GM19463 (cell line): ENCODE measurements at regions not wholly inside any gene's neighbourhood (a gene's known extent, or its start where the extent isn't known, plus 50 kb on each side); places are given as distances from the start of the nearest gene placed in this dataset.
A peak's percentile ranks its signal among the peaks of the same experiment; 100 is the strongest.
"Not testable (repeated sequence)": the region's sequence is repeated elsewhere in the genome, so short reads cannot be mapped to it uniquely, and the experiment has no call there.

Experiments used
- ATAC-seq: cut with Tn5 transposase; IDR thresholded peaks from one replicate; pipeline ENCODE4 v1.9.1; 2021; ENCODE audit warnings: mild to moderate bottlenecking, moderate library complexity; ENCODE audit not compliant: unreplicated experiment

DNA sequence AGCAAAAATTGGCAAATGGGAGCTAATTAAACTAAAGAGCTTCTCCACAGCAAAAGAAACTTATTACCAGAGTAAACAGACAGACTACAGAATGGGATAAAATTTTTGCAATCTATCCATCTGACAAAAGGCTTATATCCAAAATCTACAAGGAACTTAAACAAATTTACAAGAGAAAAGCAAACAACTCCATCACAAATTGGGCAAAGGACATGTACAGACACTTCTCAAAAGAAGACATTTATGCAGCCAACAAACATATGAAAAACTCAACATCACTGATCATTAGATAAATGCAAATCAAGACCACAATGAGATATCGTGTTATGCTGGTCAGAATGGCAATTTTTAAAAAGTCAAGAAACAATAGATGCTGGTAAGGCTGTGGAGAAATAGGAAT, 315.6 kb downstream of the DMAC1 start:
- ATAC-seq = not testable (repeated sequence)

DNA sequence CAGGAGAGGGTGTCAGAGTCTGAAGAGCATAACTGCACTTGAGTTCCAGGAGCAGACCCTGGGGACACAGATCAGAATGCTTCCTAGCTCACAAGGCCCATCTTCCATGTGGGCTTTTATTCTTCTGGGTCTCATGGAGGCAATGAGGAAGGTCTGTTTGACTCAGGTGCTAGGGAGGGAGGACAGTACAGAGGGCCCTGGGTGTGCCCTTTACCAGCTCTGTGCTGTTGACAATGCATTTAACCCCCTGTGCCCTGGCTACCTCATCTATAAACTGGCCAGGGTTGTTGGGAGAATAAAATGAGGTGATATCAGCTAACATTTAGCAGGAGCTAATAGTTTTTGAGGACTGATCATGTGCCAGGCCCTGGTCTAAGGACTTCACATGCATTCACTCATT, 318.0 kb downstream of the DMAC1 start:
- no peak for ATAC-seq

DNA sequence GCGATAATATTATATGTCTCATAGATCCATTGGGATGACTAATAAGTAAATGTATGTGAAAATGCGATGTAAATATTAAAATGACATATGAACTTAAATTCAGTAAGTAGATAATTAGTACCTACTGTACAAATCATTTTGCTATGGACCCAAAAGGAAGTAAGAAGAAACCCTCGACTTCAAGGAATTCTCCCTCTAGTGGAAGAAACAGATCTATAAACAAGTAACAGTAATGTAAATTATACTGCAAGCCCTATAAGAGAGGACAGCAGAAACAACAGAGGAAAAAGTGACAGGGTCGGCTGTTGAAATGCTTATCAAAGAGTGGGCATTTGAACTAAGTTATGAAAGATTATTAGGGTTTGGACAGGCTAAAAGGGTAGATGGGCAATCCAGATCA, 320.3 kb downstream of the DMAC1 start:
- ATAC-seq = no peak

DNA sequence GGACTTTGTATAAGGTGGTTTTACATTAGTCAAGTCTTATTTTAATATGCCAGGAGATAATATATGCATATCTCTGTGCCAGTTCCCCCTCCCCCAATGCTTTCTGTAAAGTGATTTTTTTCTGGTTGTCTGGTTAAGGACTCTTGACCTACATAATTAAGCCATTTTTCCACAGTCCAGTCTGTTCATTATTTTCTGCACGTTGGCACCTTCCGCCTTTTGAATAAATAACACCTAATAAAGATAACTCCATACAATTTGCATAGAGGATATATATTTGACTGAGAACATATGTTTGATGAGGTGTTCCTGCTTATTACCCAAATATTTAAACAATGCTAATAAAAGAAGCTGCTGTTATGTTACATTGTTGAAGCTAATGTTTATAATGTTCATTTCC, 320.9 kb downstream of the DMAC1 start:
- no peak for ATAC-seq

DNA sequence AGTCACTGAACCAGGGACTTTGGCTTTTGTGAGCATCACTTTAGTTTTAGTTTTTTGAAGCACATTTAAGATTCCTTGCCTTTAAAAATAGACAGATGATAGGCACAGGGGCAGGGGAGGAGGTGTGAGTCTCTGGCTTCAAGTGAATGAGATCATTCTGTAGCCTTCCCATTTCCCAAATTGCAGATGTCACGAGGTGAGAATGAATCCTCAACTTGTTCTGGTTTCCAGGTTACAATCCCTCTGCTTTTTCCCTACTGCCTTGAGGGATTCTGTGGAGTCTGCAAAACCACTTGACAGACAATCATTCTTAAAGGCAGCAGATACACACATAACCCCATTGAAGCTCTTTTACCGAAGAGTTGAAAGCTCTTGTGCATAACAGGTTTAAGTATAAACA, 332.4 kb downstream of the DMAC1 start:
- ATAC-seq = no peak

DNA sequence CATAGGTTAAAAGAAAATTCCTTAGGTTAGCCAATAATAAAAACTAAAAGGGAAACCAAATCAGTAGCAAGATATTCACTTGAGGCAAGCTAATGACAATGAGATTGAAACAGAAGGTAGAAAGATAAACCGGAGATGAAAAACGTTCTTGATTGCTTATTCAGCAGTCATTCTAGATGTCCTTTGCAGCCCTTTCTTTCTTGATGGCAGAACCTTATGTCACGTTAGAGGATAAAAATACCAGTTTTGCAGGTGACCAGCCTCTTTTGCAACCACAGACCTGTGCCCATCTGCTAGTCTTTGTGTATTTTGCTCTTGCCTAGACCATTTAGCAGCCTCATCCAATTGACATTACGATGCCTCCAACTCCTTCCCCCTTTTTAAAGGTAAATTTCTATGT, 337.8 kb downstream of the DMAC1 start:
- no peak for ATAC-seq

DNA sequence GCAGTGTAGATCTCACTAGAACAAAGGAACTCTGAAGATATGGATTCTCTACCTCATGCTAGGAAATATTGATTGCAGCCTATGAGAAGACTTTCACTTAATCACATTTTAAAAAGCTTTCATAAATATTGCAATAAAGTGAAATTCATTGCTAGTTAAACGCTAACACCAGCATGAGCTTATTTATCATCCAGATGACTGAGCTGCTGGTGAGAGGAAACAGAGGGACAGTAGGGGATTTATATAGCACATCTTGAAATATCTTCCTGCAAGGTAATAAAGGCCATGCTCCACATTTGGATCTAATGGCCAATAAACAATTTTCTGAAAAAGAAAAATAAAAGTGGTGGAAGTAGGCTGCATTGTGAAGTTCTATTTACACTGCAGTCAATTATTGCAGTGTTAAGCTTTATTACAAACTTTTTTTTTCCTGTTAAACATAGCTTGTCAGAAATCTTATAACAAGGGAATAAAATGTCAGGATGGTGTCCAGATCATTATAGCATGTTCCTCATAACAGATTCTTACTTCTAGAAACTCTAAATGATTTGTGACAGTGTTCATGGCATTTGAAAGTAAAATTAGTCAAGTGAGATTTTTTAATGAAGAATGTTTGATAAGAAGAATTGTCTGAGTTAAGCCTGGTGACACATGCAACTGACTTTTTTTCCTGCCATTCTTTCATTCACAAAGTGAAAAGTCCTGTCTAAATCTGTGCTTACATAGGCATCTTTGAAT, 342.6 kb downstream of the DMAC1 start:
- ATAC-seq = no peak

DNA sequence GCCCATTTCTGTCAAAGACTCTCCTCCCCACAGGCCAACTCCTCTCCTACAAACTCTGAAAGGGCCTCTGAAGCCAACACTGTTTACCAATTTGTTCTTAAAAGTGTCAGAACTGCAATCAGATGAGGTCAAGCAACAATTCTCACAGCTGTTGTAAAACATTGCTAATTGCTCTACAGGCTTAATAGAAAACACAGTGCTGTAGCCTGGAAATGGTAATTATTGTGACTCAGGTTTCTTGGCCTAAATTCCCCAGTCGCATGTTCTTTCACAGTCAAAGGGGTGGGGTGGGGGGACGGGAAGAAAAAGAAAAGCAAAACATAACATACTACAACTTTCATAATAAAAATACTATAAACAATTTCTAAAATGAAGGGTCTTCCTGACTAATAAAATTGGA, 343.2 kb downstream of the DMAC1 start:
- no peak for ATAC-seq

DNA sequence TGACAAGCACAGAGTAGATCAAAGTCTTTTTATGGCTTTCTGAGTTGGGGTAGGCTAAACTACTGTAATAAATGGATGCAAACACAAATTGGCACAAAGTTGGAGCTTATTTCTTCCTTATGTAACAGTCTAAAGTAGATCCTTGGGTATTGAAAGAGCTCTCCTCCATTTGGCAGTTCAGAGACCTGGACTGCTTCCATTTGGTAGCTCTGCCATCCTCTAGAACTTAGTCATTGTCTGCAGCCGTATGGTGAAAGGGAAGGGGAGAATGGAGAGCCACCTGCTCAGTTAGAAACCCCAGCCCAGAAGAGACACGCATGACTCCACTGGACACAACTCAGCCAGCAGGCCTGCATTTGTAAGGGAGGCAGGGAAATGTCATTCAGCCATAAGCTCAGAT, 345.0 kb downstream of the DMAC1 start:
- ATAC-seq = no peak

DNA sequence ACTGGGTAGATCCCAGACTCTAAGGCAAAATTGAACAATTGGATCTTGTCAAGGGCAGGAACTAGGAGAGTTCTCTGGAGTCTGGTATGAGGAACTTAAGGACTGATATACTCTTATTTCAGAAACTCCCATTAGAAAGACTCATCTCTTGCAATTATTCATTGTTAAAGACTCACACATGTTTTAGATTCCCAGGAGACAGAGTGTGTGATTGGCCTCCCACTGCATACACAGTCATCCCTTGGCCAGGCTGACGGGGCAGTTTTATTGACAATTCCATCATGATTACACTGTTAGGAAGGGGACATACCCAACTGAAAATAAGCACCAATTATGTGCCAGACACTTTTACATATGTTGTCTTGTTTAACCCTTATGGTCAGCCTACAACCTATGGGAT, 347.2 kb downstream of the DMAC1 start:
- ATAC-seq = no peak

DNA sequence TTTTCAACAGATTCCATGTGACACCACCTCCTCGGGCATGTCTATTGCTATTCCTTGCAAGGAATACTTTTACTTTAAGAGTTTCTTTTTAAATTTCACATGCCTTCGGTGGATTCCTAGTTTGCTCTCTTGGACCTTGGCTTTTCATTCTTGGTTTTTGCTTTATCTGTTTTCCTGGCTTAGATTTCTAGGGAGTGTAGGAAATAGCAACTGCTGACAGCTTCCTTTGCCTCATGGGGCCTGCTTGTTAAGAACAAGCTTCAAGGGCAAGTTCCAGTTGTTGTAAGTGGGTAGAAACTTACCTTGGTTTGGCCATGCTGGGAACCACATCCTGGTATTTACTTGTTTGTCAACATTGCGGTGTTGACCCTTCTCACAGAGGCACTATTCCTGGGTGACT, 348.5 kb downstream of the DMAC1 start:
- no peak for ATAC-seq

DNA sequence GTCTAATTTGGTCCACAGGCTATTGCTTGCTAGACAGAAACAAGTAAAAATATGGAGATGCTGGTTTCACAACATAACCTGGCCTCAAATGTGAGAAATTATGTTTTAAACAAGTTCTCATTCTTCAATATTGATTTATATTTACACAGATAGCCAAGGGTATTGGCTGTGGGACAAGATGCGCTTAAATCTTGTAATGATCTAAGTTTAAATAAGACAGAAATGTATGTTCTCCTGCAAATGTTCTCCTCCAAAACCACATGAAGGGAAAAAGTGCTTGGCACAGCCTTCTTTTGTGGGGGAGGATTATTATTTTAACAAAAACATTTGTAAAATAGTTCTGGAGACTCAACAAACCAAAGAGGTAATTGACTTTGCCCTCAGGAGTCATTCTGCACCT, 356.0 kb downstream of the DMAC1 start:
- ATAC-seq = no peak

DNA sequence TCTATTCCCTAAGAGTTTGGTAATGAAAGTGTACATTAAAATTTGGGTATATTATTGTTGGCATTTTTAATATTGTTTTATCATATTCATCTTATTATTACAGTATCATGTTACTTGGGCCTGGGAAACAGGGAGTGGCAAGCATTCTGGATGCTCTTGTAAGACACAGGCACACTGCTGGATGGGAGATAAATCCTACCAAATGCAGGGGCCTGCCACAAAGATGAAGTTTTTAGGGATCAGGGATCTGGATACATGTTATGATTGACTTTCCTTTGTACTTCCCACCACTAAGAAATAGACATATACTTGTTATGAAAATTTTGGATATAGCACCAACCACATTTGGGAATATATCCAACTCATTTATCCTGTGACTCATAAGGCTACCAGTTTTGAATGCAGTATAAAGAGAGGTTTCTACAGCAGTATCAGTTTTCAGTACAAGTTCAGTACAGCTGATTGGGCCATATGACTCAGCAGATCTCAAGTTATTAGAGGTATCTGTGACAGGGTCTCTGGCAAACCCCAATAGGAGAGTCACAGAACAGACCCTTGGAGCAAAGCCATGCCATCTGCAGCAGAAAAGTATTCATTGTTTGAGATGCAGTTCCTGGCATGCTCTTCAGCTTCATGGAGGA, 360.1 kb downstream of the DMAC1 start:
- ATAC-seq = no peak

DNA sequence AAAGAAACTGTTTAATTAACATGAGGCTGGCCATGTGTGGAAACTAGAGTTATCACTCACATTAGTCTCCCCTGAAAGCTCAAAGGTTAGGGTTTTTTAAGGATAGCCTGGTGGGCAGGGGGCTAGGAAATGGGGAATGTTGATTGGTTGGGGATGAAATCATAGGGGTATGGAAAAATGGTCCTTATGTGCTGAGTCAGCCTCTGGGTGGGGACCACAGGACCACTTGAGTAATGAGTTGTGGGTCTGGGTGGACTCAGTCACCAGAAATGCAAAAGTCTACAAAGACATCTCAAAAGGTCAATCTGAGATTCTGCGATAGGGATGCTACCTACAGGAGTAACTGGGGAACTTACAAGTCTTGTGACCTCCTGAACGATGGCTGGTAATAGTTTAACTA, 362.8 kb downstream of the DMAC1 start:
- ATAC-seq = no peak

DNA sequence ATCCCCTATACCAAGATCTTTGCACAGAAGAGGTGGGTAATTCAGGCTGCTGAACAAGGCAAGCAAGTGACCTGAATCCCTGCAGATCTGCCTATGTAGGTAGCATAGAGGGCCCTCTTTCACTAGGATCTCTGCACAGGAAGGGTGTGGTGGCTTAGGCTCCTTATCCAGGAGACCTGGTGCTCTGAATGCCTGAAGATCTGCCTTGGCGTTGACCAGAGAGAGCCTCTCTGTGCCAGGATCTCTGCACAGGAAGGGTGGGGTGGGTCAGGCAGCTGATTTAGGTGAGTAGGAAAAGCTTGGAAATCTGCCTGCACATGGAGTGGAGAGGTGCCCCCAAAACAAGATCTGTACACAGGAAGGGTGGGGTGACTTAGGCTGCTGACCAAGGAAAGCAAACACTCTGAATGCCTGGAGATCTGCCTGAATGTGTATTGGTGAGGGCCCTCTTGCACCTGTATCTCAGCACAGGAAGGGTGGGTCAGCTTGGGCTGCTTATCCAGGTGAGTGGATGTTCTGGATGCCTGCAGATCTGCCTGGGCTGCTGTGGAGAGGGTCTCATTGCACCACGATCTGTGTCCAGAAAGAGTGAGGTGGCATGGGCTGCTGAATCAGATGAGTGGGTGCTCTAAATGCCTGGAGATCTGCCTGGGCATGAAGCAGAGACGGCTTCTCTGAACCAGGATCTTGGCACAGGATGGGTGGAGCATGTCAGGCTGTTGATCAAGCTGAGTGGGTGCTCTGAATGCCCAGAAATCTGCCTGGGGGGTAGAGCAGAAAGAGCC, 365.9 kb downstream of the DMAC1 start:
- ATAC-seq = no peak

DNA sequence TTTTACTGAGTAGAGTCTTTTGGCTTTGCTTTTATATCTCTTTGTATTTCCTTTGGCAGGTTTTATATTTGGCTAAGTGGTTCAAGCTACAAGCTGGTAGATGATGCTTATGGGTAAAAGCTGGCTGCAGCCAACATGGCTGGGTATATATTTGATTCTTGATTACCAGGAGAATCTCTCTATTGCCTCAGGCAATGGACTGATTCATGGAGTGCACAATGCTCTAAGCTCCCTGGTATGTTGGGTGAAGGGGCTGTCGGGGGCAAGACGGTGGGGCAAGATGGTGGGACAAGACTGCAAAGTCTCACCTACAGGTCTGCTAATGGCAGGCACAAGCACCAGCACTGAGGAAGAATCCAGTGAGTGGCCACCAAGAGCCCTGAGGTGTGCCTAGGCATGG, 366.6 kb downstream of the DMAC1 start:
- ATAC-seq = no peak

DNA sequence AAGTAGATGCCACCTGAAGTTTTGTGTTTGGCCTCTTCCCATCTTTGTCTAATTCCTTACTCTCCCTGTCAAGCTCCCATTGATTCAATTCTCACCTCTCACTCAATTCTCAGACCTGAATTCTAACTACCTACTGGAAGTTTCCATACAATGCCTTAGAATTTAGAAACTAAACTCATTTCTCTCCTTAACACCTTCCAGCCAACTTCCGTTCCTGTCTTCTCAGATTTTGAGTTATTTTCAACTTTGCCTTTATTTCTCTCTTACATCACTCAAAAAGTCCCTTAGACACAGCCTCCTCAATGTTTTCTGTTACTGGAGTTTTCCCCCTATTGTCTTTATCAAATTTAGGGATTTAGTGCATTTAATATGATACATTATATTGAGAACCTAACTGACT, 382.2 kb downstream of the DMAC1 start:
- ATAC-seq = not testable (repeated sequence)

DNA sequence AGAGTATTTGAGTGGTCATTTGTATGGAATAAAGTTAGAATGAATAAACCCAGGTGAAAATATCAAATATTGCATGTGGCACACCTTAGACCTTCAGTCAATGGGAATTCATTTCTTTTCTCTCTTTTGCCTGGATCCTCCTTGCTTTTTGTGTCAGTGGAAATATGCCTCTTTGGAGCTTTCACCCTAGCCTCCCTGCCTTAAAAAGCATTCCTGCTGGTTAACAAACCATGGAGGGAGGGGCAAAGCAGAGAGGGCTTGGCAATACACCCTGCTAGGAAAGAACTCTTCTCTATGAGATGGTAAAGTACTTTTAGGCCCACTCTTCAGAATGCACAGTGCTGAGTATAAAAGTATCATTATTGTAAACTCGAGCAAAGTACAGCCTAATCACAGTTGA, 383.7 kb downstream of the DMAC1 start:
- no peak for ATAC-seq

DNA sequence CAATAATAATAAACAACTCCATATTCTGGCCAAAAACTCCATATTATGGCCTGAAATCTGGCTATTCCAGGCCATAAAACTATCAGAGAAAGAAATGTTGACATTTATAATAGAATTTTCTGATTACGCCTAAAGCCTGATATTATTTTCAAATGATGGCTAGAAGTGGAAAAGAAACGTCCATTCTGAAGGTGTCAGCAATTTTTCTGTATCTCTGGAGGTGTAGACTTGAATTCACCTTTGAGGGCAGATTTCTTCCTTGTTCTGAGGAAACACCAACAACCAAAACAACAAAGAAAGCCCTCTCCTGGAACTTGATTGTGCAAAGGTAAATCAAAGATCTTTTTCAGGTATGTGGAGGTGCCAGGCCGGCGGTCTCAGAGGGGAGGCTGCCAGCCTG, 390.7 kb downstream of the DMAC1 start:
- ATAC-seq = no peak

DNA sequence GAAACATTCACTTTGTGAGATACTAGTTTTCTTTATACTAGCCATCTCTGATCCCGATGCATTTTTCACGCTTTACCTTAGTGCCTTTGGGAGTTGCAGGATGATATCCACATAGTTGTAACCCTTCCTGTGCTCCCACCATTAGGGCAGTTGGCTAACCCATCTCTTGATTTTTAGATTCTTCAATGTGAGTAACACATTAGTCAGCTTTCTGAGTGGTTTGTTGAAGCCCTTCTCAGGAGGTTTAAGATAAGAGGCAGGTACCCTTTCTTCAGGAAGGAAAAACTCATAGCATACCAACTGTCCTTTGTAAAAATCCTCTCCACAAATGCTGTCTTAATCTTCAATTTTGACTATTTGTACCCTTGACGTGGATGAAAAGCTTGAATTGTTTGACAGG, 392.3 kb downstream of the DMAC1 start:
- ATAC-seq = no peak

DNA sequence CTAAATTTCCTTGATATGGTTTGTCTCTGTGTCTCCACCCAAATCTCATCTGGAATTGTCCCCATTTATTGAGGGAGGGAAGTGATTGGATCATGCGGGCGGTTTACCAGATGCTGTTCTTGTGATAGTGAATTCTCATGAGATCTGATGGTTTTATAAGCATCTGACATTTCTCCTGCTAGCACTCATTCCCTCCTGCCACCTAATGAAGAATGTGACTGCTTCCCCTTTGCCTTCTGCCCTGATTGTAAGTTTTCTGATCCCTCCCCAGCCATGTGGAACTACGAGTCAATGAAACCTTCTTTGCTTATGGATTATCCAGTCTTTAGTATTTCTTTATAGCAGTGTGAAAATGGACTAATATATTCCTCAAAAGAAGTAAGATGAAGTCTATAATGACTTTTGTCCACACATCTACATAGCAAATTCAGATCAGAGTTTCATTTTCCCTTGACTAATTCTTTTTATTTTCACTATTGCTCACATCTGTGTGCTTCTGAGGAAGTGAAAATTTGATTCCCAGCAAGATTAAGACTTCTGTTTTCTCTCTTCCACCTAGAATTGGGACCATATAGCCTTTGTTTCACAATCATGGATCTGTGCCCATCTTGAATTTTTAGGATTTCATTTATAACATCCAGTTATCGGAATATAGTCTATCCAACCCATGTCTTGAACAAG, 393.5 kb downstream of the DMAC1 start:
- peak; percentile 78 for ATAC-seq
